Neural cell (in vitro differentiated cells): ENCODE measurements at regions not wholly inside any gene's neighbourhood (a gene's known extent, or its start where the extent isn't known, plus 50 kb on each side); places are given as distances from the start of the nearest gene placed in this dataset.

ENCODE experiments used
- H2AFZ ChIP-seq: fragments of 200-600, 300-800 bp; sonication (generic), shearing (Covaris generic); 2 replicates; pipeline ENCODE4 v1.6.0; 2014; ENCODE audit warnings: low read depth, mild to moderate bottlenecking, antibody characterized with exemption, low read length, moderate library complexity
- H3F3A ChIP-seq: fragments of 200-600 bp; shearing (Covaris generic); 2 replicates; pipeline ENCODE4 v1.6.1; 2016; ENCODE audit warnings: mild to moderate bottlenecking, moderate library complexity, mixed read lengths, antibody characterized with exemption, low read length; ENCODE audit not compliant: insufficient read depth, poor library complexity, severe bottlenecking
- H3K27ac ChIP-seq: fragments of 200-600, 300-800 bp; sonication (generic), shearing (Covaris generic); 2 replicates; pipeline ENCODE4 v1.5.1; 2014; ENCODE audit warnings: mild to moderate bottlenecking, low read length, moderate library complexity
- H3K27me3 ChIP-seq: fragments of 300-800, 200-600 bp; sonication (generic), shearing (Covaris generic); 2 replicates; pipeline ENCODE4 v1.6.0; 2014; ENCODE audit warnings: mild to moderate bottlenecking, low read depth, low read length, moderate library complexity; ENCODE audit not compliant: insufficient read depth
- H3K36me3 ChIP-seq: fragments of 300-800, 200-600 bp; sonication (generic), shearing (Covaris generic); 2 replicates; pipeline ENCODE4 v1.5.1; 2014; ENCODE audit warnings: mild to moderate bottlenecking, antibody characterized with exemption, low read length, moderate library complexity; ENCODE audit not compliant: insufficient read depth
- H3K4me2 ChIP-seq: fragments of 300-800, 200-600 bp; sonication (generic), shearing (Covaris generic); 2 replicates; pipeline ENCODE4 v1.6.0; 2014; ENCODE audit warnings: mild to moderate bottlenecking, low read length
- H3K4me3 ChIP-seq: fragments of 300-800, 200-600 bp; sonication (generic), shearing (Covaris generic); 2 replicates; pipeline ENCODE4 v1.5.1; 2014; ENCODE audit warnings: mild to moderate bottlenecking, low read length, moderate library complexity
- H3K79me2 ChIP-seq: fragments of 200-600 bp; shearing (Covaris generic); replicated peaks from 2 replicates; pipeline ENCODE4 v1.6.0; 2014; ENCODE audit warnings: mild to moderate bottlenecking, low read length, moderate library complexity; ENCODE audit not compliant: insufficient read depth
- H3K9ac ChIP-seq: fragments of 300-800, 200-600 bp; sonication (generic), shearing (Covaris generic); 2 replicates; pipeline ENCODE4 v1.6.1; 2016; ENCODE audit warnings: mild to moderate bottlenecking, low read length, mixed read lengths
- H3K9me2 ChIP-seq: fragments of 200-600 bp; shearing (Covaris generic); 2 replicates; pipeline ENCODE4 v1.6.1; 2016; ENCODE audit warnings: mild to moderate bottlenecking, low read length, mixed read lengths; ENCODE audit not compliant: insufficient read depth
- H3K9me3 ChIP-seq: fragments of 200-600, 300-800 bp; sonication (generic), shearing (Covaris generic); 2 replicates; pipeline ENCODE4 v1.6.1; 2016; ENCODE audit warnings: mild to moderate bottlenecking, mixed run types, low read length, moderate library complexity, mixed read lengths
- H4K20me1 ChIP-seq: fragments of 200-600 bp; shearing (Covaris generic); 2 replicates; pipeline ENCODE4 v1.6.1; 2016; ENCODE audit warnings: mild to moderate bottlenecking, mixed run types; ENCODE audit not compliant: insufficient read depth
- CTCF ChIP-seq: fragments of 450-650 bp; IDR thresholded peaks from 2 replicates; pipeline ENCODE4 v1.5.1; 2014; ENCODE audit warnings: antibody characterized with exemption, mild to moderate bottlenecking, moderate library complexity; ENCODE audit not compliant: poor library complexity, severe bottlenecking
- EP300 ChIP-seq: fragments of 450-650 bp; conservative IDR thresholded peaks from 2 replicates; pipeline ENCODE4 v1.6.1; 2014; ENCODE audit warnings: antibody characterized with exemption, mild to moderate bottlenecking, moderate library complexity; ENCODE audit not compliant: poor library complexity, severe bottlenecking
- EZH2 ChIP-seq: fragments of 200-600, 300-800 bp; shearing (Covaris generic), sonication (generic); IDR thresholded peaks from 2 replicates; pipeline ENCODE4 v1.6.1; 2014; ENCODE audit warnings: antibody characterized with exemption, low read length, borderline replicate concordance, mild to moderate bottlenecking; ENCODE audit not compliant: insufficient read depth, poor library complexity, severe bottlenecking
- MXI1 ChIP-seq: fragments of 450-650 bp; conservative IDR thresholded peaks from 2 replicates; pipeline ENCODE4 v1.6.1; 2014; ENCODE audit warnings: antibody characterized with exemption, mild to moderate bottlenecking; ENCODE audit not compliant: poor library complexity, severe bottlenecking
- POLR2AphosphoS5 ChIP-seq: IDR thresholded peaks from 2 replicates; pipeline ENCODE4 v1.6.1; 2012
- RAD21 ChIP-seq: fragments of 450-650 bp; conservative IDR thresholded peaks from 2 replicates; pipeline ENCODE4 v1.6.1; 2014; ENCODE audit warnings: antibody characterized with exemption, mild to moderate bottlenecking, moderate library complexity
- REST ChIP-seq: IDR thresholded peaks from 2 replicates; pipeline ENCODE4 v1.6.1; 2012; ENCODE audit warnings: borderline replicate concordance
- SMC3 ChIP-seq: fragments of 450-650 bp; conservative IDR thresholded peaks from 2 replicates; pipeline ENCODE4 v1.6.1; 2014; ENCODE audit warnings: antibody characterized with exemption, mild to moderate bottlenecking, moderate library complexity; ENCODE audit not compliant: poor library complexity
- TAF1 ChIP-seq: IDR thresholded peaks from 2 replicates; pipeline ENCODE4 v1.6.1; 2012; ENCODE audit warnings: low read depth

GRCh38 chr13:69373747-69374425 is 733.7 kb upstream of the ATXN8OS start:
- no peaks in the 10 kb centered on the region for H3K9me2 ChIP-seq

GRCh38 chr13:69363360-69363759 is 744.3 kb upstream of the ATXN8OS start:
- H3K9ac ChIP-seq = no peak overlapping the region
- no peaks in the 10 kb centered on the region for H4K20me1 ChIP-seq

More at GRCh38 chr13:69373747-69374425, 733.7 kb upstream of the ATXN8OS start:
- Histone ChIP-seq H3F3A (no peaks in the 10 kb centered on the region), H3K79me2 (no peaks in the 10 kb centered on the region), H3K4me2 (no peak overlapping the region), H3K27ac (no peak overlapping the region), H3K9ac (no peak overlapping the region), H4K20me1 (no peaks in the 10 kb centered on the region), H3K4me3 (no peak overlapping the region), H3K9me3 (no peaks in the 10 kb centered on the region), H2AFZ (no peak overlapping the region), H3K27me3 (no peaks in the 10 kb centered on the region), H3K36me3 (no peaks in the 10 kb centered on the region)
- no peak for TF ChIP-seq MXI1
- no peak for TF ChIP-seq POLR2AphosphoS5
- TF ChIP-seq CTCF = no peak
- no peak for TF ChIP-seq RAD21
- no peak for TF ChIP-seq REST
- TF ChIP-seq SMC3 = no peak
- TF ChIP-seq TAF1 = no peak
- no peak for TF ChIP-seq EP300
- no peak for TF ChIP-seq EZH2

More at GRCh38 chr13:69363360-69363759, 744.3 kb upstream of the ATXN8OS start:
- Histone ChIP-seq H3K27me3 (no peaks in the 10 kb centered on the region), H3K9me3 (no peaks in the 10 kb centered on the region), H3K4me3 (no peak overlapping the region), H3K4me2 (no peak overlapping the region), H2AFZ (no peak overlapping the region), H3K27ac (no peak overlapping the region), H3K79me2 (no peaks in the 10 kb centered on the region), H3K36me3 (no peaks in the 10 kb centered on the region), H3F3A (no peaks in the 10 kb centered on the region), H3K9me2 (no peaks in the 10 kb centered on the region)
- TF ChIP-seq POLR2AphosphoS5 (peak; percentile 76), EP300 (peak; percentile 78), TAF1 (no peak)
